ENCODE measurements at regions not wholly inside any gene's neighbourhood (a gene's known extent, or its start where the extent isn't known, plus 50 kb on each side); places are given as distances from the start of the nearest gene placed in this dataset.

DNA sequence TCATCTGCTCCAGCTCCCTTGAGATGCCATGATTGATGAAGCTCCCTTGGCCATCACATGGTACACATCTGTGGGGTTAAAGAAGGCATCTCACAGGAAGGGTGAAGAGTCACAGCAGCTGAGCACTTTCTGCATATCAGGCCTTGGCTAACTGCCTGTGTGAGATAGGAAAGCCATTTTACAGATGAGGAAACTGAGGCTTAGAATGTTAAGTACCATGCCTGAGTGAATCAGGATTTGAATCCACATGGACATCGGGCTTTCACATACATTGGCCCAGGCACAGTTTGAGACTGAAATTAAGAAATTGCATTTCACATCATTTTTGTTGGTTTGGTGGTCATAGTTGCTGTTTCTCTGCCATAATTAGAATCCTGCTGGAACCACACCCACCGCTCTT lies 126.8 kb downstream of the BCL2L11 start:
- H4K20me1 ChIP-seq (ENCODE audit: insufficient read depth), result no peaks in the 10 kb centered on the region
- H3K4me3 ChIP-seq (replicated peaks in 1 of 2; ENCODE audit: low read depth in 1 of 2, low read length in 2 of 2), result no peak overlapping the region
- H3K27me3 ChIP-seq (ENCODE audit: insufficient read depth, low read length), result no peaks in the 10 kb centered on the region
- no TSS peak for BruUV-seq (replicated peaks)
- CTCF ChIA-PET, result no interaction called here
- no peak overlapping the region for H3K4me2 ChIP-seq (ENCODE audit: low read length)
- intact Hi-C loops (cut with micrococcal nuclease), result no loop called here
- no peaks in the 10 kb centered on the region for H3K9me3 ChIP-seq (ENCODE audit: control insufficient read depth in 1 of 2, insufficient read depth in 1 of 2, low read depth in 1 of 2, low read length in 2 of 2)
- H2AFZ ChIP-seq (ENCODE audit: low read depth, low read length, poor library complexity, severe bottlenecking), result no peak overlapping the region
- H3K9ac ChIP-seq (ENCODE audit: low read length), result no peak overlapping the region
- ATAC-seq, result no peak
- no peaks in the 10 kb centered on the region for H3K79me2 ChIP-seq (ENCODE audit: insufficient read depth, low read length)
- peaks cover 0 to 3% of the 10 kb centered on the region in 2 experiments; a peak in 1 of 4 replicates for H3K36me3 ChIP-seq (ENCODE audit: control insufficient read depth in 1 of 2, insufficient read depth in 2 of 2, low read length in 2 of 2)
- POLR2A ChIA-PET, result no interaction called here
- RAD21 ChIA-PET (ENCODE audit: low non-redundant PET in 1 of 2, low total read pairs in 2 of 2, uncharacterized antibody in 2 of 2, unreplicated experiment in 2 of 2), result no interaction called here
- H3K4me1 ChIP-seq (ENCODE audit: control insufficient read depth in 1 of 2, insufficient read depth in 2 of 2, low read length in 2 of 2), result no peaks in the 10 kb centered on the region
- 0 out of 2 replicates have a peak, but pooled peaks cover 2% of the 10 kb centered on the region for H3K9me2 ChIP-seq (ENCODE audit: insufficient read depth)
- no peak overlapping the region for H3K27ac ChIP-seq (ENCODE audit: low read depth, low read length)
- no peak for DNase-seq (ENCODE audit: low read depth, low spot score)
- TF ChIP-seq EZH2phosphoT487 (IDR thresholded peaks at IDR 0.05; ENCODE audit: borderline replicate concordance), result no peak
- TF ChIP-seq SIN3A (IDR thresholded peaks at IDR 0.05; ENCODE audit: low read depth), result no peak
- TF ChIP-seq CBX3 (IDR thresholded peaks at IDR 0.05; ENCODE audit: low read depth), result no peak
- TF ChIP-seq RAD21 (IDR thresholded peaks at IDR 0.05; ENCODE audit: low read depth), result no peak

DNA sequence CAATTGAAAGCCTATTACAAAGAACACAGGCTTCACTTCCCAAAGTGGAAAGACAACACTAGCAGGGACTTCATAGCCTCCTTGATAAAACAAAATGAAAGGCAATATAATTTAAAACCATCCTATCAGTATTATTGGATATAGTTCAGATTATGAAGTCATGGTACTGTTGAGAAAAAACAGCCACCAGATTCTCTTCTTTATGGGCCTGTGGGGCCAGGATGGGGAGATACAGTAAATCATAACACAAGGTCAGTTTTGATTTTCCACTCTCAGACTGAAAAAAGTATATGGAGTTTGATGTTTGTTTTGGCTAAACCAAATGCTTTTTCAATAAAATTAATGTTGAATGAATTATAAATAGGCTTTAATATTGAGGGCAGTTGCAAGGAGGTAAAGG lies 129.1 kb downstream of the BCL2L11 start:
- Histone ChIP-seq H3K36me3 (ENCODE audit: control insufficient read depth in 1 of 2, insufficient read depth in 2 of 2, low read length in 2 of 2) (peaks cover 0 to 3% of the 10 kb centered on the region in 2 experiments; a peak in 1 of 4 replicates), H3K79me2 (ENCODE audit: insufficient read depth, low read length) (no peaks in the 10 kb centered on the region), H3K27ac (ENCODE audit: low read depth, low read length) (no peak overlapping the region), H3K9ac (ENCODE audit: low read length) (no peak overlapping the region), H3K4me2 (ENCODE audit: low read length) (no peak overlapping the region), H3K4me1 (ENCODE audit: control insufficient read depth in 1 of 2, insufficient read depth in 2 of 2, low read length in 2 of 2) (no peaks in the 10 kb centered on the region), H4K20me1 (ENCODE audit: insufficient read depth) (no peaks in the 10 kb centered on the region), H3K9me3 (ENCODE audit: control insufficient read depth in 1 of 2, insufficient read depth in 1 of 2, low read depth in 1 of 2, low read length in 2 of 2) (no peaks in the 10 kb centered on the region), H3K9me2 (ENCODE audit: insufficient read depth) (0 out of 2 replicates have a peak, but pooled peaks cover 2% of the 10 kb centered on the region), H2AFZ (ENCODE audit: low read depth, low read length, poor library complexity, severe bottlenecking) (no peak overlapping the region), H3K27me3 (ENCODE audit: insufficient read depth, low read length) (no peaks in the 10 kb centered on the region), H3K4me3 (replicated peaks in 1 of 2; ENCODE audit: low read depth in 1 of 2, low read length in 2 of 2) (no peak overlapping the region)
- BruUV-seq (replicated peaks), result no TSS peak
- RAD21 ChIA-PET (ENCODE audit: low non-redundant PET in 1 of 2, low total read pairs in 2 of 2, uncharacterized antibody in 2 of 2, unreplicated experiment in 2 of 2), result no interaction called here
- intact Hi-C loops (cut with micrococcal nuclease), result no loop called here
- CTCF ChIA-PET, result no interaction called here
- ATAC-seq (no peak), DNase-seq (ENCODE audit: low read depth, low spot score) (no peak)
- POLR2A ChIA-PET, result no interaction called here
- TF ChIP-seq ELF1 (IDR thresholded peaks at IDR 0.05; ENCODE audit: borderline replicate concordance, low read depth) (no peak), POLR2AphosphoS5 (IDR thresholded peaks at IDR 0.05; ENCODE audit: low read depth, low read length) (no peak), POLR2A (IDR thresholded peaks at IDR 0.05; ENCODE audit: borderline replicate concordance, extremely low read depth, insufficient read depth, insufficient read length) (no peak), SIN3A (IDR thresholded peaks at IDR 0.05; ENCODE audit: low read depth) (no peak), EZH2 (IDR thresholded peaks at IDR 0.05) (no peak), CEBPB (IDR thresholded peaks at IDR 0.05; ENCODE audit: low read depth) (no peak), JUND (IDR thresholded peaks at IDR 0.05) (no peak), ZNF274 (IDR thresholded peaks at IDR 0.05; ENCODE audit: low read depth, low read length) (no peak), CBX3 (IDR thresholded peaks at IDR 0.05; ENCODE audit: low read depth) (no peak), FOSL1 (IDR thresholded peaks at IDR 0.05; ENCODE audit: low read depth) (no peak), SRF (IDR thresholded peaks at IDR 0.05; ENCODE audit: low read depth) (no peak)
- TF ChIP-seq, protein P1, sequence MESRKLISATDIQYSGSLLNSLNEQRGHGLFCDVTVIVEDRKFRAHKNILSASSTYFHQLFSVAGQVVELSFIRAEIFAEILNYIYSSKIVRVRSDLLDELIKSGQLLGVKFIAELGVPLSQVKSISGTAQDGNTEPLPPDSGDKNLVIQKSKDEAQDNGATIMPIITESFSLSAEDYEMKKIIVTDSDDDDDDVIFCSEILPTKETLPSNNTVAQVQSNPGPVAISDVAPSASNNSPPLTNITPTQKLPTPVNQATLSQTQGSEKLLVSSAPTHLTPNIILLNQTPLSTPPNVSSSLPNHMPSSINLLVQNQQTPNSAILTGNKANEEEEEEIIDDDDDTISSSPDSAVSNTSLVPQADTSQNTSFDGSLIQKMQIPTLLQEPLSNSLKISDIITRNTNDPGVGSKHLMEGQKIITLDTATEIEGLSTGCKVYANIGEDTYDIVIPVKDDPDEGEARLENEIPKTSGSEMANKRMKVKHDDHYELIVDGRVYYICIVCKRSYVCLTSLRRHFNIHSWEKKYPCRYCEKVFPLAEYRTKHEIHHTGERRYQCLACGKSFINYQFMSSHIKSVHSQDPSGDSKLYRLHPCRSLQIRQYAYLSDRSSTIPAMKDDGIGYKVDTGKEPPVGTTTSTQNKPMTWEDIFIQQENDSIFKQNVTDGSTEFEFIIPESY (IDR thresholded peaks at IDR 0.05; ENCODE audit: extremely low read depth, insufficient replicate concordance, low read length), result no peak
- TF ChIP-seq, protein P2, sequence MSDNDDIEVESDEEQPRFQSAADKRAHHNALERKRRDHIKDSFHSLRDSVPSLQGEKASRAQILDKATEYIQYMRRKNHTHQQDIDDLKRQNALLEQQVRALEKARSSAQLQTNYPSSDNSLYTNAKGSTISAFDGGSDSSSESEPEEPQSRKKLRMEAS (IDR thresholded peaks at IDR 0.05), result no peak
- TF ChIP-seq, protein P3, sequence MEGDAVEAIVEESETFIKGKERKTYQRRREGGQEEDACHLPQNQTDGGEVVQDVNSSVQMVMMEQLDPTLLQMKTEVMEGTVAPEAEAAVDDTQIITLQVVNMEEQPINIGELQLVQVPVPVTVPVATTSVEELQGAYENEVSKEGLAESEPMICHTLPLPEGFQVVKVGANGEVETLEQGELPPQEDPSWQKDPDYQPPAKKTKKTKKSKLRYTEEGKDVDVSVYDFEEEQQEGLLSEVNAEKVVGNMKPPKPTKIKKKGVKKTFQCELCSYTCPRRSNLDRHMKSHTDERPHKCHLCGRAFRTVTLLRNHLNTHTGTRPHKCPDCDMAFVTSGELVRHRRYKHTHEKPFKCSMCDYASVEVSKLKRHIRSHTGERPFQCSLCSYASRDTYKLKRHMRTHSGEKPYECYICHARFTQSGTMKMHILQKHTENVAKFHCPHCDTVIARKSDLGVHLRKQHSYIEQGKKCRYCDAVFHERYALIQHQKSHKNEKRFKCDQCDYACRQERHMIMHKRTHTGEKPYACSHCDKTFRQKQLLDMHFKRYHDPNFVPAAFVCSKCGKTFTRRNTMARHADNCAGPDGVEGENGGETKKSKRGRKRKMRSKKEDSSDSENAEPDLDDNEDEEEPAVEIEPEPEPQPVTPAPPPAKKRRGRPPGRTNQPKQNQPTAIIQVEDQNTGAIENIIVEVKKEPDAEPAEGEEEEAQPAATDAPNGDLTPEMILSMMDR (IDR thresholded peaks at IDR 0.05 in 2 of 3, conservative IDR thresholded peaks at IDR 0.05 in 1 of 3; ENCODE audit: borderline replicate concordance in 1 of 3, insufficient read depth in 1 of 3, low read depth in 2 of 3, low read length in 2 of 3), result no peak
- TF ChIP-seq, protein P4, sequence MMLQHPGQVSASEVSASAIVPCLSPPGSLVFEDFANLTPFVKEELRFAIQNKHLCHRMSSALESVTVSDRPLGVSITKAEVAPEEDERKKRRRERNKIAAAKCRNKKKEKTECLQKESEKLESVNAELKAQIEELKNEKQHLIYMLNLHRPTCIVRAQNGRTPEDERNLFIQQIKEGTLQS (IDR thresholded peaks at IDR 0.05), result no peak

All from HCT116 (cell line).